ENCODE measurements at regions not wholly inside any gene's neighbourhood (a gene's known extent, or its start where the extent isn't known, plus 50 kb on each side); places are given as distances from the start of the nearest gene placed in this dataset.

DNA sequence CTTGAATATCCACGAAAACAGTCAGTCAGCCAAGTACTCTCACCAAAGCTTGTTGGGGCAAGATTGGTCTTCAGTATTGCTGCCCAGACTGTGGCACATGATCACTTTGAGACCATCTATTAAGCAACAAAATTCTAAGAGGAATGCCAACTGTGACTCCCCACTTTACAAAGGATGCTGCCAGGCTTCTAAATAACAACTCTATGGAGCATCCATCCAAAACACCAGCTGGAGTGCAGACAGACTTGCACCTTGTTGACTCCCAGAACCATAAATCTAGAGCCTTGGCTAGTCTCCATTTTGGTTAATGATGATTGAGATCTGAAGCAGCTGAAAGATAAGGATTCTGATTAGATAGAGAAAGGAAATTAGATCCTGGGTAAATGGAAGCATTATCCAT lies 132.8 kb downstream of the DIO2 start:
- TF ChIP-seq, protein P1, sequence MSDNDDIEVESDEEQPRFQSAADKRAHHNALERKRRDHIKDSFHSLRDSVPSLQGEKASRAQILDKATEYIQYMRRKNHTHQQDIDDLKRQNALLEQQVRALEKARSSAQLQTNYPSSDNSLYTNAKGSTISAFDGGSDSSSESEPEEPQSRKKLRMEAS (IDR thresholded peaks at IDR 0.05), result no peak
- TF ChIP-seq, protein P2, sequence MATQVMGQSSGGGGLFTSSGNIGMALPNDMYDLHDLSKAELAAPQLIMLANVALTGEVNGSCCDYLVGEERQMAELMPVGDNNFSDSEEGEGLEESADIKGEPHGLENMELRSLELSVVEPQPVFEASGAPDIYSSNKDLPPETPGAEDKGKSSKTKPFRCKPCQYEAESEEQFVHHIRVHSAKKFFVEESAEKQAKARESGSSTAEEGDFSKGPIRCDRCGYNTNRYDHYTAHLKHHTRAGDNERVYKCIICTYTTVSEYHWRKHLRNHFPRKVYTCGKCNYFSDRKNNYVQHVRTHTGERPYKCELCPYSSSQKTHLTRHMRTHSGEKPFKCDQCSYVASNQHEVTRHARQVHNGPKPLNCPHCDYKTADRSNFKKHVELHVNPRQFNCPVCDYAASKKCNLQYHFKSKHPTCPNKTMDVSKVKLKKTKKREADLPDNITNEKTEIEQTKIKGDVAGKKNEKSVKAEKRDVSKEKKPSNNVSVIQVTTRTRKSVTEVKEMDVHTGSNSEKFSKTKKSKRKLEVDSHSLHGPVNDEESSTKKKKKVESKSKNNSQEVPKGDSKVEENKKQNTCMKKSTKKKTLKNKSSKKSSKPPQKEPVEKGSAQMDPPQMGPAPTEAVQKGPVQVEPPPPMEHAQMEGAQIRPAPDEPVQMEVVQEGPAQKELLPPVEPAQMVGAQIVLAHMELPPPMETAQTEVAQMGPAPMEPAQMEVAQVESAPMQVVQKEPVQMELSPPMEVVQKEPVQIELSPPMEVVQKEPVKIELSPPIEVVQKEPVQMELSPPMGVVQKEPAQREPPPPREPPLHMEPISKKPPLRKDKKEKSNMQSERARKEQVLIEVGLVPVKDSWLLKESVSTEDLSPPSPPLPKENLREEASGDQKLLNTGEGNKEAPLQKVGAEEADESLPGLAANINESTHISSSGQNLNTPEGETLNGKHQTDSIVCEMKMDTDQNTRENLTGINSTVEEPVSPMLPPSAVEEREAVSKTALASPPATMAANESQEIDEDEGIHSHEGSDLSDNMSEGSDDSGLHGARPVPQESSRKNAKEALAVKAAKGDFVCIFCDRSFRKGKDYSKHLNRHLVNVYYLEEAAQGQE (IDR thresholded peaks at IDR 0.05; ENCODE audit: low read depth), result no peak
- TF ChIP-seq, protein P3, sequence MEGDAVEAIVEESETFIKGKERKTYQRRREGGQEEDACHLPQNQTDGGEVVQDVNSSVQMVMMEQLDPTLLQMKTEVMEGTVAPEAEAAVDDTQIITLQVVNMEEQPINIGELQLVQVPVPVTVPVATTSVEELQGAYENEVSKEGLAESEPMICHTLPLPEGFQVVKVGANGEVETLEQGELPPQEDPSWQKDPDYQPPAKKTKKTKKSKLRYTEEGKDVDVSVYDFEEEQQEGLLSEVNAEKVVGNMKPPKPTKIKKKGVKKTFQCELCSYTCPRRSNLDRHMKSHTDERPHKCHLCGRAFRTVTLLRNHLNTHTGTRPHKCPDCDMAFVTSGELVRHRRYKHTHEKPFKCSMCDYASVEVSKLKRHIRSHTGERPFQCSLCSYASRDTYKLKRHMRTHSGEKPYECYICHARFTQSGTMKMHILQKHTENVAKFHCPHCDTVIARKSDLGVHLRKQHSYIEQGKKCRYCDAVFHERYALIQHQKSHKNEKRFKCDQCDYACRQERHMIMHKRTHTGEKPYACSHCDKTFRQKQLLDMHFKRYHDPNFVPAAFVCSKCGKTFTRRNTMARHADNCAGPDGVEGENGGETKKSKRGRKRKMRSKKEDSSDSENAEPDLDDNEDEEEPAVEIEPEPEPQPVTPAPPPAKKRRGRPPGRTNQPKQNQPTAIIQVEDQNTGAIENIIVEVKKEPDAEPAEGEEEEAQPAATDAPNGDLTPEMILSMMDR (IDR thresholded peaks at IDR 0.05 in 2 of 3, conservative IDR thresholded peaks at IDR 0.05 in 1 of 3; ENCODE audit: borderline replicate concordance in 1 of 3, insufficient read depth in 1 of 3, low read depth in 2 of 3, low read length in 2 of 3), result no peak
- TF ChIP-seq CEBPB (IDR thresholded peaks at IDR 0.05; ENCODE audit: low read depth) (no peak), EZH2 (IDR thresholded peaks at IDR 0.05) (no peak), POLR2A (IDR thresholded peaks at IDR 0.05; ENCODE audit: borderline replicate concordance, extremely low read depth, insufficient read depth, insufficient read length) (no peak), ZFX (IDR thresholded peaks at IDR 0.05) (no peak), POLR2AphosphoS5 (IDR thresholded peaks at IDR 0.05; ENCODE audit: low read depth, low read length) (no peak), ZNF274 (IDR thresholded peaks at IDR 0.05; ENCODE audit: low read depth, low read length) (no peak), RAD21 (IDR thresholded peaks at IDR 0.05; ENCODE audit: low read depth) (no peak)

Data from HCT116 (cell line).